IPS-18a (cell line): ENCODE measurements at regions not wholly inside any gene's neighbourhood (a gene's known extent, or its start where the extent isn't known, plus 50 kb on each side); places are given as distances from the start of the nearest gene placed in this dataset.

Experiments
- H3K27ac ChIP-seq: one replicate; pipeline ENCODE4 v1.5.1; 2013; ENCODE audit warnings: low read length
- H3K27me3 ChIP-seq: one replicate; pipeline ENCODE4 v1.6.1; 2013; ENCODE audit warnings: mild to moderate bottlenecking, low read length; ENCODE audit not compliant: control insufficient read depth, insufficient read depth
- H3K36me3 ChIP-seq: one replicate; pipeline ENCODE4 v1.6.1; 2013; ENCODE audit warnings: low read depth, low read length; ENCODE audit not compliant: control insufficient read depth
- H3K4me1 ChIP-seq: one replicate; pipeline ENCODE4 v1.6.1; 2013; ENCODE audit warnings: low read depth, low read length; ENCODE audit not compliant: control insufficient read depth
- H3K4me3 ChIP-seq: one replicate; pipeline ENCODE4 v1.5.1; 2013; ENCODE audit warnings: low read length
- H3K9ac ChIP-seq: one replicate; pipeline ENCODE4 v1.6.1; 2013; ENCODE audit warnings: mild to moderate bottlenecking, low read length, moderate library complexity
- H3K9me3 ChIP-seq: one replicate; pipeline ENCODE4 v1.6.1; 2013; ENCODE audit warnings: low read depth, low read length; ENCODE audit not compliant: control insufficient read depth

- Histone ChIP-seq H3K27me3 (no peaks in the 10 kb centered on the region), H3K27ac (no peak overlapping the region), H3K4me1 (no peaks in the 10 kb centered on the region), H3K9me3 (peaks cover 3% of the 10 kb centered on the region), H3K4me3 (no peak overlapping the region), H3K36me3 (no peaks in the 10 kb centered on the region), H3K9ac (no peak overlapping the region)
Measured at GRCh38 chr12:106004289-106004688, 134.5 kb downstream of the NUAK1 start.

- Histone ChIP-seq H3K9ac (no peak overlapping the region), H3K27ac (no peak overlapping the region)
Measured at GRCh38 chr12:106006382-106006781, 132.4 kb downstream of the NUAK1 start.

GRCh38 chr12:106006940-106007339 is 131.8 kb downstream of the NUAK1 start:
- H3K4me1 ChIP-seq = no peaks in the 10 kb centered on the region
- H3K27me3 ChIP-seq = no peaks in the 10 kb centered on the region
- peaks cover 3% of the 10 kb centered on the region for H3K9me3 ChIP-seq
- no peak overlapping the region for H3K27ac ChIP-seq
- no peak overlapping the region for H3K4me3 ChIP-seq
- no peak overlapping the region for H3K9ac ChIP-seq
- no peaks in the 10 kb centered on the region for H3K36me3 ChIP-seq

More at GRCh38 chr12:106006382-106006781, 132.4 kb downstream of the NUAK1 start:
- no peak overlapping the region for H3K4me3 ChIP-seq
- H3K9me3 ChIP-seq = peaks cover 3% of the 10 kb centered on the region
- H3K36me3 ChIP-seq = no peaks in the 10 kb centered on the region
- H3K4me1 ChIP-seq = no peaks in the 10 kb centered on the region
- no peaks in the 10 kb centered on the region for H3K27me3 ChIP-seq

DNA sequence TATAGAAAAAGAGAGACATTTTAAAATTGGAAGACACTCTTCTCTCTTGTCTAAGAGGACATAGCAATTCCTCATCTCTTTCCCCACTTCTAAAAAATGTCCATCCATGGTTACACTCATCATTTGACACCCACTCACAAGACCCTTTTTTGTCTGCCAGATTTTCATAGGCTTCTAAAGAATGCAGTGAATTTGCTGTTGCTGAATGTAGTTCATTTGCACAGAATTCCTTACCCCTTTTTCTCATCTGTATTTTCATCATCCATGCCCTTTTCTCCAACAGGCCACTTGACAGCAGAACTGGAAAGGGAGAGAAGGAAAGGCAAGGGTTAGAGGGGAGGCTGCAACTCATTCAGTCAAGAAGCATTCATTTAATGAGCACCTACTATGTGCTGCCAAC is 128.0 kb downstream of the NUAK1 start:
- Histone ChIP-seq H3K9me3 (no peaks in the 10 kb centered on the region), H3K4me3 (no peak overlapping the region), H3K27ac (no peak overlapping the region), H3K9ac (no peak overlapping the region), H3K36me3 (no peaks in the 10 kb centered on the region), H3K4me1 (no peaks in the 10 kb centered on the region), H3K27me3 (no peaks in the 10 kb centered on the region)
